Inflammatory macrophage treated with lipopolysaccharide for 4 hours (primary cell): ENCODE measurements at regions not wholly inside any gene's neighbourhood (a gene's known extent, or its start where the extent isn't known, plus 50 kb on each side); places are given as distances from the start of the nearest gene placed in this dataset.
A peak's percentile ranks its signal among the peaks of the same experiment; 100 is the strongest.
"Not testable (repeated sequence)": the region's sequence is repeated elsewhere in the genome, so short reads cannot be mapped to it uniquely, and the experiment has no call there.

ENCODE experiments used
- DNase-seq: peaks from one replicate; pipeline ENCODE4 v3.0.0-alpha.2; 2020

GRCh38 chr1:26626994-26627393 is 68.8 kb upstream of the ARID1A start:
- DNase-seq, result no peak

- peak; percentile 89 for DNase-seq
Observed at GRCh38 chr1:26627954-26628353, 67.9 kb upstream of the ARID1A start.

GRCh38 chr1:26630634-26631033 is 65.2 kb upstream of the ARID1A start:
- no peak for DNase-seq

GRCh38 chr1:26635800-26636199 is 60.0 kb upstream of the ARID1A start:
- DNase-seq, result not testable (repeated sequence)

GRCh38 chr1:26645734-26646133 is 50.1 kb upstream of the ARID1A start:
- DNase-seq, result no peak
